Thyroid gland (tissue), 4 donors: ENCODE measurements at regions not wholly inside any gene's neighbourhood (a gene's known extent, or its start where the extent isn't known, plus 50 kb on each side); places are given as distances from the start of the nearest gene placed in this dataset.
"Not testable (repeated sequence)": the region's sequence is repeated elsewhere in the genome, so short reads cannot be mapped to it uniquely, and the experiment has no call there.

Source experiments
- POLR2A ChIP-seq, 2 donors: fragments of 450-650 bp; IDR thresholded peaks; one replicate each; pipeline ENCODE4 v1.6.1; 2017; ENCODE audit warnings: antibody characterized with exemption in 2 of 2, mild to moderate bottlenecking in 2 of 2, moderate library complexity in 1 of 2
- TF ChIP-seq, protein P1 (sequence below), 6 experiments: fragments of 200-600 bp in 3 of 6; fragments of 450-650 bp in 3 of 6; sonication (generic) in 3 of 6; IDR thresholded peaks; one replicate each; pipeline ENCODE4 v1.5.1; 2016 to 2019; ENCODE audit warnings: antibody characterized with exemption in 6 of 6, mild to moderate bottlenecking in 2 of 6, inconsistent platforms in 1 of 6, moderate library complexity in 1 of 6

DNA sequence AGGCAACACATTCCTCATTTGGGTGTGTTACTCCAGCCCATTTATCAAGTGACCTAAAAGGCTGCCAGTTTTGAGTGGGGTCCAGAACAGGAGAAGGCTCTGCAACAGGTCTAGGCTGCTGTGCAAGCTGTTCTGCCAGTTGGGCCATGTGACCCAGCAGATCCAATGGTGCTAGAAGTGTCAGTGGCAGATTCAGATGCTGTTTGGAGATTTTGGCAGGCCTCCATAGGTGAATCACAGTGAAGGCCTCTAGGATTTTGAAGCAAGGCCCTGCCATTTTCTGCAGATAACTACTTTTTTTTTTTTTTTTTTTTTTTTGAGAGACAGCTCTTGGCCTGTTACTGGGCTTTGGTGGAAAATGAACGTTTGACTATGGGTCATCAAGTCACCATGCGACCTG is 147.5 kb downstream of the GPR37 start:
- TF ChIP-seq, protein P1, sequence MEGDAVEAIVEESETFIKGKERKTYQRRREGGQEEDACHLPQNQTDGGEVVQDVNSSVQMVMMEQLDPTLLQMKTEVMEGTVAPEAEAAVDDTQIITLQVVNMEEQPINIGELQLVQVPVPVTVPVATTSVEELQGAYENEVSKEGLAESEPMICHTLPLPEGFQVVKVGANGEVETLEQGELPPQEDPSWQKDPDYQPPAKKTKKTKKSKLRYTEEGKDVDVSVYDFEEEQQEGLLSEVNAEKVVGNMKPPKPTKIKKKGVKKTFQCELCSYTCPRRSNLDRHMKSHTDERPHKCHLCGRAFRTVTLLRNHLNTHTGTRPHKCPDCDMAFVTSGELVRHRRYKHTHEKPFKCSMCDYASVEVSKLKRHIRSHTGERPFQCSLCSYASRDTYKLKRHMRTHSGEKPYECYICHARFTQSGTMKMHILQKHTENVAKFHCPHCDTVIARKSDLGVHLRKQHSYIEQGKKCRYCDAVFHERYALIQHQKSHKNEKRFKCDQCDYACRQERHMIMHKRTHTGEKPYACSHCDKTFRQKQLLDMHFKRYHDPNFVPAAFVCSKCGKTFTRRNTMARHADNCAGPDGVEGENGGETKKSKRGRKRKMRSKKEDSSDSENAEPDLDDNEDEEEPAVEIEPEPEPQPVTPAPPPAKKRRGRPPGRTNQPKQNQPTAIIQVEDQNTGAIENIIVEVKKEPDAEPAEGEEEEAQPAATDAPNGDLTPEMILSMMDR (IDR thresholded peaks at IDR 0.05), result not testable (repeated sequence)
- TF ChIP-seq POLR2A (IDR thresholded peaks at IDR 0.05), result not testable (repeated sequence)
